ENCODE measurements at regions not wholly inside any gene's neighbourhood (a gene's known extent, or its start where the extent isn't known, plus 50 kb on each side); places are given as distances from the start of the nearest gene placed in this dataset.

- no peak for DNase-seq (ENCODE audit: low read depth)
- no peak for TF ChIP-seq CTCF (IDR thresholded peaks at IDR 0.05; ENCODE audit: insufficient read depth, low read depth, low read length, missing control alignments)
- H3K4me3 ChIP-seq (ENCODE audit: low read depth, low read length) = no peak overlapping the region
Observed at GRCh38 chr17:33433581-33433980, 140.5 kb upstream of the ASIC2 start.

GRCh38 chr17:33434841-33435240 is 141.7 kb upstream of the ASIC2 start:
- no peak overlapping the region for H3K4me3 ChIP-seq (ENCODE audit: low read depth, low read length)
- DNase-seq (ENCODE audit: low read depth) = no peak
- no peak for TF ChIP-seq CTCF (IDR thresholded peaks at IDR 0.05; ENCODE audit: insufficient read depth, low read depth, low read length, missing control alignments)

GRCh38 chr17:33435721-33436301 is 142.7 kb upstream of the ASIC2 start:
- no peak for TF ChIP-seq CTCF (IDR thresholded peaks at IDR 0.05; ENCODE audit: insufficient read depth, low read depth, low read length, missing control alignments)
- DNase-seq (ENCODE audit: low read depth) = no peak
- H3K4me3 ChIP-seq (ENCODE audit: low read depth, low read length) = no peak overlapping the region

- H3K4me3 ChIP-seq (ENCODE audit: low read depth, low read length) = no peak overlapping the region
- DNase-seq (ENCODE audit: low read depth) = no peak
- TF ChIP-seq CTCF (IDR thresholded peaks at IDR 0.05; ENCODE audit: insufficient read depth, low read depth, low read length, missing control alignments) = no peak
Observed at GRCh38 chr17:33436321-33436720, 143.2 kb upstream of the ASIC2 start.

- DNase-seq (ENCODE audit: low read depth) = no peak
- no peak overlapping the region for H3K4me3 ChIP-seq (ENCODE audit: low read depth, low read length)
- TF ChIP-seq CTCF (IDR thresholded peaks at IDR 0.05; ENCODE audit: insufficient read depth, low read depth, low read length, missing control alignments) = no peak
Observed at GRCh38 chr17:33438139-33438538, 145.0 kb upstream of the ASIC2 start.

- no peak for DNase-seq (ENCODE audit: low read depth)
- TF ChIP-seq CTCF (IDR thresholded peaks at IDR 0.05; ENCODE audit: insufficient read depth, low read depth, low read length, missing control alignments) = no peak
- H3K4me3 ChIP-seq (ENCODE audit: low read depth, low read length) = no peak overlapping the region
Observed at GRCh38 chr17:33438578-33438977, 145.5 kb upstream of the ASIC2 start.

GRCh38 chr17:33442320-33442719 is 149.2 kb upstream of the ASIC2 start:
- TF ChIP-seq CTCF (IDR thresholded peaks at IDR 0.05; ENCODE audit: insufficient read depth, low read depth, low read length, missing control alignments) = no peak
- no peak overlapping the region for H3K4me3 ChIP-seq (ENCODE audit: low read depth, low read length)
- DNase-seq (ENCODE audit: low read depth) = no peak

Measured in GM12865 (cell line).